SU-DHL-6 (cell line): ENCODE measurements at regions not wholly inside any gene's neighbourhood (a gene's known extent, or its start where the extent isn't known, plus 50 kb on each side); places are given as distances from the start of the nearest gene placed in this dataset.

ENCODE experiments used
- H2AFZ ChIP-seq: fragments of 200-600 bp; sonication (generic); 2 replicates; pipeline ENCODE4 v1.6.1; 2014; ENCODE audit warnings: low read depth, mild to moderate bottlenecking, moderate library complexity, mixed read lengths, antibody characterized with exemption, low read length; ENCODE audit not compliant: severe bottlenecking
- H3F3A ChIP-seq: fragments of 200-600 bp; shearing (Covaris generic); 2 replicates; pipeline ENCODE4 v1.6.0; 2016; ENCODE audit warnings: antibody characterized with exemption, mild to moderate bottlenecking; ENCODE audit not compliant: insufficient read depth
- H3K27ac ChIP-seq: fragments of 200-600 bp; sonication (generic); 2 replicates; pipeline ENCODE4 v1.5.1; 2016; ENCODE audit warnings: low read depth, mild to moderate bottlenecking, low read length, moderate library complexity, mixed read lengths
- H3K27me3 ChIP-seq: fragments of 200-600 bp; sonication (generic), shearing (Covaris generic); 2 replicates; pipeline ENCODE4 v1.6.0; 2014; ENCODE audit warnings: mild to moderate bottlenecking, low read length
- H3K36me3 ChIP-seq: fragments of 200-600 bp; sonication (generic); 2 replicates; pipeline ENCODE4 v1.6.1; 2014; ENCODE audit warnings: mild to moderate bottlenecking, low read length, mixed read lengths
- H3K4me2 ChIP-seq: fragments of 300-600, 200-600 bp; shearing (Covaris generic), sonication (generic); 2 replicates; pipeline ENCODE4 v1.6.0; 2014; ENCODE audit warnings: low read length, low read depth, mild to moderate bottlenecking; ENCODE audit not compliant: poor library complexity, severe bottlenecking
- H3K4me3 ChIP-seq: fragments of 200-600 bp; sonication (generic); 2 replicates; pipeline ENCODE4 v1.5.1; 2014; ENCODE audit warnings: antibody characterized with exemption, low read length, mild to moderate bottlenecking, mixed read lengths; ENCODE audit not compliant: insufficient read depth, poor library complexity, severe bottlenecking
- H3K79me2 ChIP-seq: fragments of 200-600 bp; sonication (generic); 2 replicates; pipeline ENCODE4 v1.6.1; 2014; ENCODE audit warnings: mild to moderate bottlenecking, low read length, moderate library complexity; ENCODE audit not compliant: insufficient read depth
- H3K9ac ChIP-seq: fragments of 200-600 bp; sonication (generic); 2 replicates; pipeline ENCODE4 v1.7.0; 2014; ENCODE audit warnings: mild to moderate bottlenecking, low read length
- H3K9me2 ChIP-seq: fragments of 200-600 bp; sonication (generic); replicated peaks from 2 replicates; pipeline ENCODE4 v1.6.1; 2014; ENCODE audit warnings: low read length; ENCODE audit not compliant: insufficient read depth
- H3K9me3 ChIP-seq: fragments of 200-600 bp; sonication (generic); 2 replicates; pipeline ENCODE4 v1.6.1; 2014; ENCODE audit warnings: low read length, mixed read lengths; ENCODE audit not compliant: insufficient read depth
- H4K20me1 ChIP-seq: fragments of 200-600 bp; sonication (generic); 2 replicates; pipeline ENCODE4 v1.6.1; 2014; ENCODE audit warnings: low read depth, mild to moderate bottlenecking, antibody characterized with exemption, low read length, moderate library complexity, mixed read lengths
- EZH2phosphoT487 ChIP-seq: fragments of 200-600 bp; sonication (generic), shearing (Covaris generic); conservative IDR thresholded peaks from 2 replicates; pipeline ENCODE4 v1.6.1; 2018; ENCODE audit warnings: mild to moderate bottlenecking, antibody characterized with exemption, low read length, moderate library complexity, mixed read lengths
- TF ChIP-seq, protein P1 (sequence below): fragments of 200-600 bp; sonication (generic); IDR thresholded peaks from one replicate; pipeline ENCODE4 v1.5.1; 2017; ENCODE audit warnings: antibody characterized with exemption, mild to moderate bottlenecking, low read length, moderate library complexity; ENCODE audit not compliant: insufficient read depth, poor library complexity, severe bottlenecking

GRCh38 chr1:82806133-82806532, 1005.4 kb downstream of the ADGRL2 start:
- Histone ChIP-seq H3K4me2 (no peak overlapping the region), H3K4me3 (no peak overlapping the region), H3K36me3 (no peaks in the 10 kb centered on the region), H3F3A (no peaks in the 10 kb centered on the region), H3K79me2 (no peaks in the 10 kb centered on the region), H3K9ac (no peak overlapping the region), H3K9me2 (no peaks in the 10 kb centered on the region), H3K9me3 (no peaks in the 10 kb centered on the region), H2AFZ (no peak overlapping the region), H3K27me3 (no peaks in the 10 kb centered on the region), H4K20me1 (no peaks in the 10 kb centered on the region), H3K27ac (no peak overlapping the region)
- TF ChIP-seq, protein P1, sequence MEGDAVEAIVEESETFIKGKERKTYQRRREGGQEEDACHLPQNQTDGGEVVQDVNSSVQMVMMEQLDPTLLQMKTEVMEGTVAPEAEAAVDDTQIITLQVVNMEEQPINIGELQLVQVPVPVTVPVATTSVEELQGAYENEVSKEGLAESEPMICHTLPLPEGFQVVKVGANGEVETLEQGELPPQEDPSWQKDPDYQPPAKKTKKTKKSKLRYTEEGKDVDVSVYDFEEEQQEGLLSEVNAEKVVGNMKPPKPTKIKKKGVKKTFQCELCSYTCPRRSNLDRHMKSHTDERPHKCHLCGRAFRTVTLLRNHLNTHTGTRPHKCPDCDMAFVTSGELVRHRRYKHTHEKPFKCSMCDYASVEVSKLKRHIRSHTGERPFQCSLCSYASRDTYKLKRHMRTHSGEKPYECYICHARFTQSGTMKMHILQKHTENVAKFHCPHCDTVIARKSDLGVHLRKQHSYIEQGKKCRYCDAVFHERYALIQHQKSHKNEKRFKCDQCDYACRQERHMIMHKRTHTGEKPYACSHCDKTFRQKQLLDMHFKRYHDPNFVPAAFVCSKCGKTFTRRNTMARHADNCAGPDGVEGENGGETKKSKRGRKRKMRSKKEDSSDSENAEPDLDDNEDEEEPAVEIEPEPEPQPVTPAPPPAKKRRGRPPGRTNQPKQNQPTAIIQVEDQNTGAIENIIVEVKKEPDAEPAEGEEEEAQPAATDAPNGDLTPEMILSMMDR = no peak
- no peak for TF ChIP-seq EZH2phosphoT487

DNA sequence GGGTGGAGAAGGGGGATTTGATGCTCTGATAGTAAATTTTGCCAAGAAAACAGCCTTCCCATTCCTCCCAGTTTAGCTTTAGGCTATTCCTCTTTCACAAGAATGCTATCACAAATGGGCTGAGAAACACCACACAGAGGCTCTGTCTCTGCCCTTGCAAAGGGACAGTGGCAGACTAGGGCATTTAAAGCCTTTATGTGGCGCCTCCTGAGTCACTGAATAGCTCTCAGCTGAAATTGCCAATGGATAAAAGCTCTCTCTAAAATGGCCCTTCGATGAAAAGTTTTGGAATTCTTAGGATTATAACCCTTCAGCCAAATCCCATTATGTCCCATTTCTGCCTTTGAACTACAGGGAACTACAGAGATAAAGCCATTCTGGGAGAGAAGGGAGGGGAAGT, 1000.4 kb downstream of the ADGRL2 start:
- no peaks in the 10 kb centered on the region for H4K20me1 ChIP-seq
- TF ChIP-seq EZH2phosphoT487 = no peak
- TF ChIP-seq, protein P1 = no peak
- no peaks in the 10 kb centered on the region for H3K36me3 ChIP-seq
- no peaks in the 10 kb centered on the region for H3F3A ChIP-seq
- no peak overlapping the region for H3K4me3 ChIP-seq
- no peaks in the 10 kb centered on the region for H3K27me3 ChIP-seq
- no peak overlapping the region for H3K27ac ChIP-seq
- no peak overlapping the region for H3K4me2 ChIP-seq
- H3K9me2 ChIP-seq = no peaks in the 10 kb centered on the region
- no peaks in the 10 kb centered on the region for H3K79me2 ChIP-seq
- H3K9me3 ChIP-seq = no peaks in the 10 kb centered on the region
- H2AFZ ChIP-seq = no peak overlapping the region
- H3K9ac ChIP-seq = no peak overlapping the region

GRCh38 chr1:82800721-82801120, 1000.0 kb downstream of the ADGRL2 start:
- no peaks in the 10 kb centered on the region for H3K36me3 ChIP-seq
- H3K4me2 ChIP-seq = no peak overlapping the region
- no peak for TF ChIP-seq EZH2phosphoT487
- TF ChIP-seq, protein P1 = no peak

More at GRCh38 chr1:82800721-82801120, 1000.0 kb downstream of the ADGRL2 start:
- Histone ChIP-seq H3K4me3 (no peak overlapping the region), H3K27me3 (no peaks in the 10 kb centered on the region), H3F3A (no peaks in the 10 kb centered on the region), H3K9ac (no peak overlapping the region), H3K9me2 (no peaks in the 10 kb centered on the region), H3K79me2 (no peaks in the 10 kb centered on the region), H3K27ac (no peak overlapping the region), H2AFZ (no peak overlapping the region), H4K20me1 (no peaks in the 10 kb centered on the region), H3K9me3 (no peaks in the 10 kb centered on the region)
